Testis (tissue), 2 donors: ENCODE measurements at regions not wholly inside any gene's neighbourhood (a gene's known extent, or its start where the extent isn't known, plus 50 kb on each side); places are given as distances from the start of the nearest gene placed in this dataset.

Experiments
- CTCF ChIP-seq, 3 experiments: fragments of 450-650 bp in 2 of 3; fragments of 200-600 bp in 1 of 3; sonication (generic) in 1 of 3; IDR thresholded peaks; one replicate each; pipeline ENCODE4 v1.5.1; 2016 to 2019; ENCODE audit warnings: antibody characterized with exemption in 3 of 3, mild to moderate bottlenecking in 2 of 3, moderate library complexity in 1 of 3
- POLR2A ChIP-seq: fragments of 450-650 bp; IDR thresholded peaks from one replicate; pipeline ENCODE4 v1.6.1; 2017; ENCODE audit warnings: antibody characterized with exemption, mild to moderate bottlenecking, moderate library complexity

GRCh38 chr5:106680330-106680729, 990.4 kb downstream of the EFNA5 start:
- TF ChIP-seq POLR2A (no peak), CTCF (IDR thresholded peaks at IDR 0.05) (no peak)
